Neural cell (in vitro differentiated cells): ENCODE measurements at regions not wholly inside any gene's neighbourhood (a gene's known extent, or its start where the extent isn't known, plus 50 kb on each side); places are given as distances from the start of the nearest gene placed in this dataset.

Experiments
- H2AFZ ChIP-seq: fragments of 200-600, 300-800 bp; sonication (generic), shearing (Covaris generic); 2 replicates; pipeline ENCODE4 v1.6.0; 2014; ENCODE audit warnings: low read depth, mild to moderate bottlenecking, antibody characterized with exemption, low read length, moderate library complexity
- H3F3A ChIP-seq: fragments of 200-600 bp; shearing (Covaris generic); 2 replicates; pipeline ENCODE4 v1.6.1; 2016; ENCODE audit warnings: mild to moderate bottlenecking, moderate library complexity, mixed read lengths, antibody characterized with exemption, low read length; ENCODE audit not compliant: insufficient read depth, poor library complexity, severe bottlenecking
- H3K27ac ChIP-seq: fragments of 200-600, 300-800 bp; sonication (generic), shearing (Covaris generic); 2 replicates; pipeline ENCODE4 v1.5.1; 2014; ENCODE audit warnings: mild to moderate bottlenecking, low read length, moderate library complexity
- H3K27me3 ChIP-seq: fragments of 300-800, 200-600 bp; sonication (generic), shearing (Covaris generic); 2 replicates; pipeline ENCODE4 v1.6.0; 2014; ENCODE audit warnings: mild to moderate bottlenecking, low read depth, low read length, moderate library complexity; ENCODE audit not compliant: insufficient read depth
- H3K36me3 ChIP-seq: fragments of 300-800, 200-600 bp; sonication (generic), shearing (Covaris generic); 2 replicates; pipeline ENCODE4 v1.5.1; 2014; ENCODE audit warnings: mild to moderate bottlenecking, antibody characterized with exemption, low read length, moderate library complexity; ENCODE audit not compliant: insufficient read depth
- H3K4me2 ChIP-seq: fragments of 300-800, 200-600 bp; sonication (generic), shearing (Covaris generic); 2 replicates; pipeline ENCODE4 v1.6.0; 2014; ENCODE audit warnings: mild to moderate bottlenecking, low read length
- H3K4me3 ChIP-seq: fragments of 300-800, 200-600 bp; sonication (generic), shearing (Covaris generic); 2 replicates; pipeline ENCODE4 v1.5.1; 2014; ENCODE audit warnings: mild to moderate bottlenecking, low read length, moderate library complexity
- H3K79me2 ChIP-seq: fragments of 200-600 bp; shearing (Covaris generic); replicated peaks from 2 replicates; pipeline ENCODE4 v1.6.0; 2014; ENCODE audit warnings: mild to moderate bottlenecking, low read length, moderate library complexity; ENCODE audit not compliant: insufficient read depth
- H3K9ac ChIP-seq: fragments of 300-800, 200-600 bp; sonication (generic), shearing (Covaris generic); 2 replicates; pipeline ENCODE4 v1.6.1; 2016; ENCODE audit warnings: mild to moderate bottlenecking, low read length, mixed read lengths
- H3K9me2 ChIP-seq: fragments of 200-600 bp; shearing (Covaris generic); 2 replicates; pipeline ENCODE4 v1.6.1; 2016; ENCODE audit warnings: mild to moderate bottlenecking, low read length, mixed read lengths; ENCODE audit not compliant: insufficient read depth
- H3K9me3 ChIP-seq: fragments of 200-600, 300-800 bp; sonication (generic), shearing (Covaris generic); 2 replicates; pipeline ENCODE4 v1.6.1; 2016; ENCODE audit warnings: mild to moderate bottlenecking, mixed run types, low read length, moderate library complexity, mixed read lengths
- H4K20me1 ChIP-seq: fragments of 200-600 bp; shearing (Covaris generic); 2 replicates; pipeline ENCODE4 v1.6.1; 2016; ENCODE audit warnings: mild to moderate bottlenecking, mixed run types; ENCODE audit not compliant: insufficient read depth
- EP300 ChIP-seq: fragments of 450-650 bp; conservative IDR thresholded peaks from 2 replicates; pipeline ENCODE4 v1.6.1; 2014; ENCODE audit warnings: antibody characterized with exemption, mild to moderate bottlenecking, moderate library complexity; ENCODE audit not compliant: poor library complexity, severe bottlenecking
- EZH2 ChIP-seq: fragments of 200-600, 300-800 bp; shearing (Covaris generic), sonication (generic); IDR thresholded peaks from 2 replicates; pipeline ENCODE4 v1.6.1; 2014; ENCODE audit warnings: antibody characterized with exemption, low read length, borderline replicate concordance, mild to moderate bottlenecking; ENCODE audit not compliant: insufficient read depth, poor library complexity, severe bottlenecking
- MXI1 ChIP-seq: fragments of 450-650 bp; conservative IDR thresholded peaks from 2 replicates; pipeline ENCODE4 v1.6.1; 2014; ENCODE audit warnings: antibody characterized with exemption, mild to moderate bottlenecking; ENCODE audit not compliant: poor library complexity, severe bottlenecking
- POLR2AphosphoS5 ChIP-seq: IDR thresholded peaks from 2 replicates; pipeline ENCODE4 v1.6.1; 2012
- RAD21 ChIP-seq: fragments of 450-650 bp; conservative IDR thresholded peaks from 2 replicates; pipeline ENCODE4 v1.6.1; 2014; ENCODE audit warnings: antibody characterized with exemption, mild to moderate bottlenecking, moderate library complexity
- SMC3 ChIP-seq: fragments of 450-650 bp; conservative IDR thresholded peaks from 2 replicates; pipeline ENCODE4 v1.6.1; 2014; ENCODE audit warnings: antibody characterized with exemption, mild to moderate bottlenecking, moderate library complexity; ENCODE audit not compliant: poor library complexity
- TAF1 ChIP-seq: IDR thresholded peaks from 2 replicates; pipeline ENCODE4 v1.6.1; 2012; ENCODE audit warnings: low read depth
- TF ChIP-seq, protein P1 (sequence below): fragments of 450-650 bp; IDR thresholded peaks from 2 replicates; pipeline ENCODE4 v1.5.1; 2014; ENCODE audit warnings: antibody characterized with exemption, mild to moderate bottlenecking, moderate library complexity; ENCODE audit not compliant: poor library complexity, severe bottlenecking
- TF ChIP-seq, protein P2 (sequence below): IDR thresholded peaks from 2 replicates; pipeline ENCODE4 v1.6.1; 2012; ENCODE audit warnings: borderline replicate concordance

DNA sequence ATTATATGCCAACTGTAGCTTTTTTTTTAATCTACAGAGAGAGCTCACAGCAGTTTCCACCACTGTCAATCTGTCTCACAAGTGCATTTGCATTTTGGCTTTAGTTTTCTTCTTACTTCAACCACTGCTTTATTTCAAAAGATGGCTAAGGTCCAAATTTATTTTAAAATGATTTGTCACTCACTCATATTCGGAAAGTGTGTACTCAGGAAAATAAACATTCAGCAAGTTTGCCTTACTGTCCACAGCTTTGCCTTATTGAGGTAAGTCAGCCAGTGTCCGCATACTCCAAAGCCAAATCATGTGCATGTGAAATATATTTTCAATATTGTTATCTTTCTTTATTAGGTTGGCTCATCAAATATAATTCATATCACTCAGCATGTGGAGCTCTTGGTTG lies 240.7 kb upstream of the ARHGEF26 start:
- Histone ChIP-seq H4K20me1 (no peaks in the 10 kb centered on the region), H3K27me3 (no peaks in the 10 kb centered on the region), H3F3A (no peaks in the 10 kb centered on the region), H3K36me3 (no peaks in the 10 kb centered on the region), H3K9ac (no peak overlapping the region), H2AFZ (no peak overlapping the region), H3K9me2 (no peaks in the 10 kb centered on the region), H3K27ac (no peak overlapping the region), H3K4me3 (no peak overlapping the region), H3K79me2 (no peaks in the 10 kb centered on the region), H3K9me3 (no peaks in the 10 kb centered on the region), H3K4me2 (no peak overlapping the region)
- no peak for TF ChIP-seq RAD21
- TF ChIP-seq, protein P1, sequence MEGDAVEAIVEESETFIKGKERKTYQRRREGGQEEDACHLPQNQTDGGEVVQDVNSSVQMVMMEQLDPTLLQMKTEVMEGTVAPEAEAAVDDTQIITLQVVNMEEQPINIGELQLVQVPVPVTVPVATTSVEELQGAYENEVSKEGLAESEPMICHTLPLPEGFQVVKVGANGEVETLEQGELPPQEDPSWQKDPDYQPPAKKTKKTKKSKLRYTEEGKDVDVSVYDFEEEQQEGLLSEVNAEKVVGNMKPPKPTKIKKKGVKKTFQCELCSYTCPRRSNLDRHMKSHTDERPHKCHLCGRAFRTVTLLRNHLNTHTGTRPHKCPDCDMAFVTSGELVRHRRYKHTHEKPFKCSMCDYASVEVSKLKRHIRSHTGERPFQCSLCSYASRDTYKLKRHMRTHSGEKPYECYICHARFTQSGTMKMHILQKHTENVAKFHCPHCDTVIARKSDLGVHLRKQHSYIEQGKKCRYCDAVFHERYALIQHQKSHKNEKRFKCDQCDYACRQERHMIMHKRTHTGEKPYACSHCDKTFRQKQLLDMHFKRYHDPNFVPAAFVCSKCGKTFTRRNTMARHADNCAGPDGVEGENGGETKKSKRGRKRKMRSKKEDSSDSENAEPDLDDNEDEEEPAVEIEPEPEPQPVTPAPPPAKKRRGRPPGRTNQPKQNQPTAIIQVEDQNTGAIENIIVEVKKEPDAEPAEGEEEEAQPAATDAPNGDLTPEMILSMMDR: no peak
- no peak for TF ChIP-seq TAF1
- TF ChIP-seq EZH2: no peak

DNA sequence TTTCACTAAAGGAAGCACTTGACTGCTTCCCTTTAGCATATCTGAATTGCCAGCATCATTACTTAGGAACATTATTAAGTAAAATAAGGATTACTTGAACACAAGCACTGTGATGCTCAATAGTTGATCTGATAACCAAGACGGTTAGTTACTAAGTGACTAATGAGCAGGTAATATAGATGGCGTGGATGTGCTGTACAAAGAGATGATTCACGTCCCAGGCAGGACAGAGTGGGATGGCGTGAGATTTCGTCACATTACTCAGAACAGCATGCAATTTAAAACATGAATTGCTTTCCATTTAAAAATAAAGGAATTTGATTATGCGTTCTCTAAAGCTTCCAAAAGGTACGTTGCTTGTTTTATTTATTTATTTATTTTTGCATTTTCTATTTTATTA lies 240.0 kb upstream of the ARHGEF26 start:
- Histone ChIP-seq H3K9me3 (no peaks in the 10 kb centered on the region), H2AFZ (no peak overlapping the region), H3K27ac (no peak overlapping the region), H3K9me2 (no peaks in the 10 kb centered on the region), H3F3A (no peaks in the 10 kb centered on the region), H3K79me2 (no peaks in the 10 kb centered on the region), H3K4me3 (no peak overlapping the region), H3K27me3 (no peaks in the 10 kb centered on the region), H3K9ac (no peak overlapping the region), H3K36me3 (no peaks in the 10 kb centered on the region), H4K20me1 (no peaks in the 10 kb centered on the region), H3K4me2 (no peak overlapping the region)
- TF ChIP-seq EP300: no peak
- TF ChIP-seq, protein P1: no peak
- no peak for TF ChIP-seq TAF1
- TF ChIP-seq EZH2: no peak
- TF ChIP-seq, protein P2, sequence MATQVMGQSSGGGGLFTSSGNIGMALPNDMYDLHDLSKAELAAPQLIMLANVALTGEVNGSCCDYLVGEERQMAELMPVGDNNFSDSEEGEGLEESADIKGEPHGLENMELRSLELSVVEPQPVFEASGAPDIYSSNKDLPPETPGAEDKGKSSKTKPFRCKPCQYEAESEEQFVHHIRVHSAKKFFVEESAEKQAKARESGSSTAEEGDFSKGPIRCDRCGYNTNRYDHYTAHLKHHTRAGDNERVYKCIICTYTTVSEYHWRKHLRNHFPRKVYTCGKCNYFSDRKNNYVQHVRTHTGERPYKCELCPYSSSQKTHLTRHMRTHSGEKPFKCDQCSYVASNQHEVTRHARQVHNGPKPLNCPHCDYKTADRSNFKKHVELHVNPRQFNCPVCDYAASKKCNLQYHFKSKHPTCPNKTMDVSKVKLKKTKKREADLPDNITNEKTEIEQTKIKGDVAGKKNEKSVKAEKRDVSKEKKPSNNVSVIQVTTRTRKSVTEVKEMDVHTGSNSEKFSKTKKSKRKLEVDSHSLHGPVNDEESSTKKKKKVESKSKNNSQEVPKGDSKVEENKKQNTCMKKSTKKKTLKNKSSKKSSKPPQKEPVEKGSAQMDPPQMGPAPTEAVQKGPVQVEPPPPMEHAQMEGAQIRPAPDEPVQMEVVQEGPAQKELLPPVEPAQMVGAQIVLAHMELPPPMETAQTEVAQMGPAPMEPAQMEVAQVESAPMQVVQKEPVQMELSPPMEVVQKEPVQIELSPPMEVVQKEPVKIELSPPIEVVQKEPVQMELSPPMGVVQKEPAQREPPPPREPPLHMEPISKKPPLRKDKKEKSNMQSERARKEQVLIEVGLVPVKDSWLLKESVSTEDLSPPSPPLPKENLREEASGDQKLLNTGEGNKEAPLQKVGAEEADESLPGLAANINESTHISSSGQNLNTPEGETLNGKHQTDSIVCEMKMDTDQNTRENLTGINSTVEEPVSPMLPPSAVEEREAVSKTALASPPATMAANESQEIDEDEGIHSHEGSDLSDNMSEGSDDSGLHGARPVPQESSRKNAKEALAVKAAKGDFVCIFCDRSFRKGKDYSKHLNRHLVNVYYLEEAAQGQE: no peak
- TF ChIP-seq SMC3: no peak
- no peak for TF ChIP-seq MXI1
- no peak for TF ChIP-seq RAD21
- no peak for TF ChIP-seq POLR2AphosphoS5
